ENCODE measurements at regions not wholly inside any gene's neighbourhood (a gene's known extent, or its start where the extent isn't known, plus 50 kb on each side); places are given as distances from the start of the nearest gene placed in this dataset.

DNA sequence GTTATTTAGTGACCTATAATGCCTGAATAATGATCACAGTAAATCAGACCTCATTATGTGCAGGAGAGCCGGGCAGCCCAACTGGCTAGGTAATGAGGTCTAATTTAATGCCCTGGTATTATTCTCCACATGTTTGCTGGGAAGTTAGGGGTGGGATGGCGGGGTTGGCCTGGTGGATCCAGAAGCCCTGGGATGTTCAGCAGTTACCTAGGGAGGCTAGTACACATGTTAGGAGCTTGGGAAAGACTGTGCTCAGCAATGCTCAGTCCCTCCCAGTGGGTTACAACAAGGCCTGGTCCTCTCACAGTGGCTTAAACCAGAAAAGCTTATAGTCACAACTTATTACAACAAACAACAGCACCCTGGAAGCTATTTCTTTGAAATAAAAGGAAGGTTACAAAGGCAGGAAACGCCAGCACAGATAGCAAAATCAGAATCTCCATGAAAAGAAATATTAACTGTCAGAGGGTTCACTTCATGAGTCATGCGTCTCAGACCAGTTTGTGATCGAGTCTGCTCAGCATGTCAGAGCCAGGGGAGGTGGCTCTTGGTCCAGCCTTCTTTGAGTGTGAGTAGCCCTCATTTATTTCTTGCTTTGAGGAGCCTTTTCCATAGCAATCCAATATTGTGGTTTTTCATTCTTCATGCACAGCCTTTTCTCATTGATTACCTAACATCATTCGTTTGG lies 418.6 kb upstream of the NPVF start:
- no TSS peak for BruUV-seq (replicated peaks)
- Histone ChIP-seq H3K27me3 (replicated peaks; ENCODE audit: insufficient read depth, low read depth, low read length, poor library complexity) (no peaks in the 10 kb centered on the region), H3K36me3 (ENCODE audit: insufficient read depth, low read length, poor library complexity, severe bottlenecking) (no peaks in the 10 kb centered on the region), H3K27ac (ENCODE audit: low read depth, low read length, poor library complexity, severe bottlenecking) (no peak overlapping the region), H3K4me1 (ENCODE audit: insufficient read depth, low read length, poor library complexity, severe bottlenecking) (no peaks in the 10 kb centered on the region), H3K4me3 (ENCODE audit: low read depth, low read length, poor library complexity, severe bottlenecking) (no peak overlapping the region), H3K9me3 (ENCODE audit: low read depth, low read length, poor library complexity, severe bottlenecking) (no peaks in the 10 kb centered on the region)
- POLR2A ChIA-PET (ENCODE audit: low non-redundant PET), result interaction anchor here (0.6 kb wide), 1 partner anchor 106 kb away, joined by 3 read pairs; no protein-coding TSS in a partner anchor
- intact Hi-C loops (cut with micrococcal nuclease; ENCODE audit: unreplicated experiment), result no loop called here
- CTCF ChIA-PET, result no interaction called here
- TF ChIP-seq EZH2 (IDR thresholded peaks at IDR 0.05; ENCODE audit: borderline replicate concordance, low read depth, low read length, poor library complexity, severe bottlenecking), result no peak
- TF ChIP-seq, protein P1, sequence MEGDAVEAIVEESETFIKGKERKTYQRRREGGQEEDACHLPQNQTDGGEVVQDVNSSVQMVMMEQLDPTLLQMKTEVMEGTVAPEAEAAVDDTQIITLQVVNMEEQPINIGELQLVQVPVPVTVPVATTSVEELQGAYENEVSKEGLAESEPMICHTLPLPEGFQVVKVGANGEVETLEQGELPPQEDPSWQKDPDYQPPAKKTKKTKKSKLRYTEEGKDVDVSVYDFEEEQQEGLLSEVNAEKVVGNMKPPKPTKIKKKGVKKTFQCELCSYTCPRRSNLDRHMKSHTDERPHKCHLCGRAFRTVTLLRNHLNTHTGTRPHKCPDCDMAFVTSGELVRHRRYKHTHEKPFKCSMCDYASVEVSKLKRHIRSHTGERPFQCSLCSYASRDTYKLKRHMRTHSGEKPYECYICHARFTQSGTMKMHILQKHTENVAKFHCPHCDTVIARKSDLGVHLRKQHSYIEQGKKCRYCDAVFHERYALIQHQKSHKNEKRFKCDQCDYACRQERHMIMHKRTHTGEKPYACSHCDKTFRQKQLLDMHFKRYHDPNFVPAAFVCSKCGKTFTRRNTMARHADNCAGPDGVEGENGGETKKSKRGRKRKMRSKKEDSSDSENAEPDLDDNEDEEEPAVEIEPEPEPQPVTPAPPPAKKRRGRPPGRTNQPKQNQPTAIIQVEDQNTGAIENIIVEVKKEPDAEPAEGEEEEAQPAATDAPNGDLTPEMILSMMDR (conservative IDR thresholded peaks at IDR 0.05; ENCODE audit: low read depth, low read length), result no peak
- no peak for DNase-seq (ENCODE audit: low spot score)

- intact Hi-C loops (cut with micrococcal nuclease; ENCODE audit: unreplicated experiment), result no loop called here
- H3K27me3 ChIP-seq (replicated peaks; ENCODE audit: insufficient read depth, low read depth, low read length, poor library complexity), result no peaks in the 10 kb centered on the region
- no peak for TF ChIP-seq EZH2 (IDR thresholded peaks at IDR 0.05; ENCODE audit: borderline replicate concordance, low read depth, low read length, poor library complexity, severe bottlenecking)
- TF ChIP-seq, protein P1 (conservative IDR thresholded peaks at IDR 0.05; ENCODE audit: low read depth, low read length), result no peak
- peaks cover 2% of the 10 kb centered on the region for H3K4me1 ChIP-seq (ENCODE audit: insufficient read depth, low read length, poor library complexity, severe bottlenecking)
- H3K36me3 ChIP-seq (ENCODE audit: insufficient read depth, low read length, poor library complexity, severe bottlenecking), result no peaks in the 10 kb centered on the region
- POLR2A ChIA-PET (ENCODE audit: low non-redundant PET), result no interaction called here
- no TSS peak for BruUV-seq (replicated peaks)
- CTCF ChIA-PET, result no interaction called here
- H3K27ac ChIP-seq (ENCODE audit: low read depth, low read length, poor library complexity, severe bottlenecking), result no peak overlapping the region
- no peaks in the 10 kb centered on the region for H3K9me3 ChIP-seq (ENCODE audit: low read depth, low read length, poor library complexity, severe bottlenecking)
- DNase-seq (ENCODE audit: low spot score), result no peak
- H3K4me3 ChIP-seq (ENCODE audit: low read depth, low read length, poor library complexity, severe bottlenecking), result no peak overlapping the region
These were observed 419.6 kb upstream of the NPVF start for GRCh38 chr7:25647872-25648271.

DNA sequence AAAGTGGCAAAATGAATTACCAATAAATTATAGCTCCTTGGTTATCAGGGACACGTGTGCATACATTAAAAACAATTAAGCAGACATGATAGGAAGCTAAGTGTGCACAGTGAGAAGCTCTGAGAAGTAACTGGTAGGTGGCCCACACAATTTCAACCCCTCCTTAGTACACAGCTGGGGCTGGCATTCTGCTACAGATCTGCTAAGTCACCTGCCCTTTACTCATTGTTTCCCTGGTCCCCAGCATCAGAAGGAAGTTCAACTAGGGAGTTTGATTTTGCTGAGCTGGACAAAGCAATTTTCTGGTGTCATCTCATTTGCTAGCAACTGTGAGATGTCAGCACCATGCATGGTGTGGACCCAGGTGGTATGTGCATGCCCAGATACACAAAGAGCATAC lies 424.1 kb upstream of the NPVF start:
- ChIA-PET POLR2A (ENCODE audit: low non-redundant PET) (no interaction called here), CTCF (no interaction called here)
- BruUV-seq (replicated peaks), result no TSS peak
- H3K9me3 ChIP-seq (ENCODE audit: low read depth, low read length, poor library complexity, severe bottlenecking), result no peaks in the 10 kb centered on the region
- intact Hi-C loops (cut with micrococcal nuclease; ENCODE audit: unreplicated experiment), result no loop called here
- H3K36me3 ChIP-seq (ENCODE audit: insufficient read depth, low read length, poor library complexity, severe bottlenecking), result no peaks in the 10 kb centered on the region
- H3K4me1 ChIP-seq (ENCODE audit: insufficient read depth, low read length, poor library complexity, severe bottlenecking), result peaks cover 36% of the 10 kb centered on the region
- no peak overlapping the region for H3K27ac ChIP-seq (ENCODE audit: low read depth, low read length, poor library complexity, severe bottlenecking)
- no peaks in the 10 kb centered on the region for H3K27me3 ChIP-seq (replicated peaks; ENCODE audit: insufficient read depth, low read depth, low read length, poor library complexity)
- TF ChIP-seq, protein P1 (conservative IDR thresholded peaks at IDR 0.05; ENCODE audit: low read depth, low read length), result no peak
- no peak for TF ChIP-seq EZH2 (IDR thresholded peaks at IDR 0.05; ENCODE audit: borderline replicate concordance, low read depth, low read length, poor library complexity, severe bottlenecking)
- no peak for DNase-seq (ENCODE audit: low spot score)
- H3K4me3 ChIP-seq (ENCODE audit: low read depth, low read length, poor library complexity, severe bottlenecking), result no peak overlapping the region
